Right lobe of liver (tissue), 4 donors: ENCODE measurements at regions not wholly inside any gene's neighbourhood (a gene's known extent, or its start where the extent isn't known, plus 50 kb on each side); places are given as distances from the start of the nearest gene placed in this dataset.

Experiments
- CTCF ChIP-seq, 4 donors: fragments of 200-600 bp in 3 of 4; fragments of 450-650 bp in 1 of 4; IDR thresholded peaks; one replicate each; pipeline versions ENCODE4 v1.5.1 to v1.8.0; 2016 to 2022; ENCODE audit warnings: antibody characterized with exemption in 4 of 4, mild to moderate bottlenecking in 2 of 4
- POLR2A ChIP-seq: fragments of 450-650 bp; IDR thresholded peaks from one replicate; pipeline ENCODE4 v1.6.1; 2017; ENCODE audit warnings: antibody characterized with exemption, mild to moderate bottlenecking
- donor health status: DM: no; HTN: no; CAD: no.
- donor health status: DM: no; HTN: no; CAD: no.
- donor health status: DM: no; HTN: yes; CAD: no.

GRCh38 chr9:107213561-107214028 lies 69.5 kb upstream of the RAD23B start:
- no peak for TF ChIP-seq CTCF (IDR thresholded peaks at IDR 0.05)
- TF ChIP-seq POLR2A, result no peak
